CD4-positive, alpha-beta memory T cell (primary cell): ENCODE measurements at regions not wholly inside any gene's neighbourhood (a gene's known extent, or its start where the extent isn't known, plus 50 kb on each side); places are given as distances from the start of the nearest gene placed in this dataset.

ENCODE experiments used
- CTCF ChIA-PET: fragments of 350-600 bp; sonication (Branson Sonifier 250); formaldehyde crosslinking; loops from one replicate; lab custom pipeline; 2021; ENCODE audit warnings: inconsistent platforms; ENCODE audit not compliant: partially characterized antibody; lab: Charles Lee
- POLR2A ChIA-PET: fragments of 350-600 bp; sonication (Branson Sonifier 250); formaldehyde crosslinking; loops from one replicate; lab custom pipeline; 2021; ENCODE audit not compliant: partially characterized antibody; lab: Charles Lee
- DNase-seq, 5 donors: peaks; one replicate each; pipeline versions ENCODE4 v3.0.0 to v3.0.0-alpha.2; 2020 to 2022; ENCODE audit warnings: mixed read lengths in 1 of 5
- H3K27ac ChIP-seq: one replicate; pipeline ENCODE4 v1.7.0; 2013; ENCODE audit warnings: low read depth, low read length
- H3K27me3 ChIP-seq: 2 replicates; pipeline ENCODE4 v1.7.0; 2013; ENCODE audit warnings: mild to moderate bottlenecking, low read length, moderate library complexity; ENCODE audit not compliant: insufficient read depth
- H3K36me3 ChIP-seq: 2 replicates; pipeline ENCODE4 v1.7.0; 2013; ENCODE audit warnings: mild to moderate bottlenecking, low read length, moderate library complexity; ENCODE audit not compliant: insufficient read depth
- H3K4me1 ChIP-seq: 2 replicates; pipeline ENCODE4 v1.7.0; 2013; ENCODE audit warnings: mild to moderate bottlenecking, low read length, moderate library complexity; ENCODE audit not compliant: insufficient read depth
- H3K4me3 ChIP-seq, 2 donors: one replicate each; pipeline ENCODE4 v1.7.0; 2013; ENCODE audit warnings: low read length in 2 of 2, mild to moderate bottlenecking in 1 of 2
- H3K9me3 ChIP-seq, 2 donors: one replicate each; pipeline ENCODE4 v1.7.0; 2013; ENCODE audit warnings: low read length in 2 of 2, control low read depth in 1 of 2; ENCODE audit not compliant: control insufficient read depth in 1 of 2
- H3K27ac Mint-ChIP-seq, 7 donors: one replicate each; pipeline ENCODE4 v1.8.0; 2020 to 2021; ENCODE audit warnings: mixed read lengths in 7 of 7, mild to moderate bottlenecking in 6 of 7, inconsistent platforms in 3 of 7, moderate library complexity in 3 of 7
- H3K27me3 Mint-ChIP-seq, 2 donors: one replicate each; pipeline ENCODE4 v1.8.0; 2020 to 2021; ENCODE audit warnings: mixed read lengths in 2 of 2
- H3K36me3 Mint-ChIP-seq, 2 donors: one replicate each; pipeline ENCODE4 v1.8.0; 2020 to 2021; ENCODE audit warnings: mixed read lengths in 2 of 2, inconsistent platforms in 1 of 2, mild to moderate bottlenecking in 1 of 2
- H3K4me1 Mint-ChIP-seq, 4 donors: one replicate each; pipeline ENCODE4 v1.8.0; 2020 to 2021; ENCODE audit warnings: mixed read lengths in 4 of 4, mild to moderate bottlenecking in 1 of 4
- H3K4me3 Mint-ChIP-seq, 8 donors: one replicate each; pipeline ENCODE4 v1.8.0; 2020 to 2021; ENCODE audit warnings: mixed read lengths in 8 of 8, mild to moderate bottlenecking in 7 of 8, moderate library complexity in 6 of 8, inconsistent platforms in 3 of 8
- H3K9me3 Mint-ChIP-seq, 8 donors: one replicate each; pipeline ENCODE4 v1.8.0; 2020 to 2021; ENCODE audit warnings: mixed read lengths in 8 of 8, mild to moderate bottlenecking in 5 of 8, inconsistent platforms in 3 of 8, moderate library complexity in 1 of 8
- intact Hi-C: fragments of 100-400 bp; cut with micrococcal nuclease; formaldehyde crosslinking; loops from one replicate; pipeline ENCODE4 v1.15.1; 2023

DNA sequence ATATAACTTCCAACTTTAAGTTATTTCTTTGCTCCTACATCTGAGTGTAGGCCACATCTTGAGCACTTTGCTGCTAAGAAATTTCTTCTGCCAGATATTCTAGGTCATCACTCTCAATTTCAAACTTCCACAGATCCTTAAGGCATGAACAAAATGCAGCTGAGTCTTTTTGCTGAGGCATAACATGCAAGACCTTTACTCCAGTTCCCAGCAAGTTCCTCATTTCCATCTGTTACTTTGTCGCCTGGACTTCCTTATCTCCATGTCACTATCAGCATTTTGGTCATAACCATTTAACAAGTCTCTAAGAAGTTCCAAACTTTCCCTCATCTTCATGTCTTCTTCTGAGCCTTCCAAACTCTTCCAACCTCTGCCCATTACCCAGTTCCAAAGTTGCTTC, 1077.3 kb upstream of the TMEFF2 start:
- no peak overlapping the region for H3K4me3 Mint-ChIP-seq
- no peaks in the 10 kb centered on the region for H3K36me3 Mint-ChIP-seq
- no peaks in the 10 kb centered on the region for H3K27me3 Mint-ChIP-seq
- peaks cover 0 to 1% (median 0%) of the 10 kb centered on the region in 4 donors for H3K4me1 Mint-ChIP-seq
- H3K9me3 ChIP-seq: no peaks in the 10 kb centered on the region
- ChIA-PET CTCF (no interaction called here), POLR2A (no interaction called here)
- no peak overlapping the region for H3K27ac ChIP-seq
- intact Hi-C loops: no loop called here
- no peak overlapping the region for H3K27ac Mint-ChIP-seq
- H3K27me3 ChIP-seq: no peaks in the 10 kb centered on the region
- H3K9me3 Mint-ChIP-seq: peaks cover 0 to 4% (median 0%) of the 10 kb centered on the region in 8 donors
- no peak for DNase-seq
- H3K4me3 ChIP-seq: no peak overlapping the region
- H3K36me3 ChIP-seq: no peaks in the 10 kb centered on the region
- H3K4me1 ChIP-seq: no peaks in the 10 kb centered on the region

DNA sequence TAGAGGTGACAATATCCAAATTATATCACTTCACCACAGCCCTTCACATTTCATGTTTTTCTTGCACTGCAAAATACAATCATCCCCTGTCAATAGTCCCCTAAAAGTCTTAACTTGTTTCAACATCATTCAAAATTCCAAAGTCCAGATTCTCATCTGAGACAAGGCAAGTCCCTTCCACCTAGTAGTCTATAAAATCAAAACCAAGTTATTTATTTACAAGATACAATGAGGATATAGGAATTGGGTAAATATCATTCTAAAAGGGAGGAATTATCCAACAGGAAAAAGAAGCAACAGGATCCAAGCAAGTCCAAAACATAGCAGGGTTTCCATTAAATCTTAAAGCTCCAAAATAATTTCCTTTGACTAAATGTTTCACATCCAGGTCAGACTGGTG, 1076.1 kb upstream of the TMEFF2 start:
- ChIA-PET POLR2A (no interaction called here), CTCF (no interaction called here)
- Histone ChIP-seq H3K36me3 (no peaks in the 10 kb centered on the region), H3K4me1 (no peaks in the 10 kb centered on the region), H3K27me3 (no peaks in the 10 kb centered on the region), H3K9me3 (no peaks in the 10 kb centered on the region), H3K27ac (no peak overlapping the region), H3K4me3 (no peak overlapping the region)
- DNase-seq: no peak
- Mint-ChIP-seq H3K4me3 (no peak overlapping the region), H3K4me1 (peaks cover 0 to 1% (median 0%) of the 10 kb centered on the region in 4 donors), H3K9me3 (peaks cover 0 to 4% (median 0%) of the 10 kb centered on the region in 8 donors), H3K27ac (no peak overlapping the region), H3K36me3 (no peaks in the 10 kb centered on the region), H3K27me3 (no peaks in the 10 kb centered on the region)
- intact Hi-C loops: no loop called here

DNA sequence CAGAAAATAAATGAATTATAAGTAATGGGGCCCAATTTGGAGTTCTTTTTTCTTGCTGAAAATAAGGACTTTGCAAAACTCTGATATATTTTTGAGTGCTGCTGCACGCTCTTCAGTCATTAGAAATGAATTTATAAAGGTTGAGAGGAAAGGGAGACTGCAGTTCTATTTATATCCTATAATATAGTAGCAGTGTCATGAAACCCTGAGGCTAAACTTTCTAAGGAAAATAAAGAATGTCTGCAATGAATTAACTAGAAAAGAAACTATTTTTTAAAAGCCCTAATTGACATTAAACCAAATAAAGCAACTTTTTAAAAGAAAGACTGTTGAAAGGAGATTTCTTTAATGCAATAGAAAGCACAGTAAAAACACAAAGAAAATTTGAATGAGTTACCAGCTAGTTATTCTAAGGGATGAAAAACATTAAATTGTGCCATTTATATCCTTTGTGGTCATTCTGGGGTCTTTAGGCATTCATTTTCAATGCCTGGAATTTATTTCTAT, 1072.8 kb upstream of the TMEFF2 start:
- peaks cover 0 to 1% (median 0%) of the 10 kb centered on the region in 4 donors for H3K4me1 Mint-ChIP-seq
- H3K9me3 Mint-ChIP-seq: peaks cover 0 to 4% (median 0%) of the 10 kb centered on the region in 8 donors
- H3K4me1 ChIP-seq: no peaks in the 10 kb centered on the region
- no peaks in the 10 kb centered on the region for H3K9me3 ChIP-seq
- intact Hi-C loops: no loop called here
- no peak for DNase-seq
- H3K36me3 Mint-ChIP-seq: no peaks in the 10 kb centered on the region
- no peak overlapping the region for H3K27ac ChIP-seq
- peaks cover 0 to under 1% of the 10 kb centered on the region in 2 donors for H3K27me3 Mint-ChIP-seq
- H3K27ac Mint-ChIP-seq: no peak overlapping the region
- ChIA-PET POLR2A (no interaction called here), CTCF (no interaction called here)
- H3K36me3 ChIP-seq: no peaks in the 10 kb centered on the region
- H3K27me3 ChIP-seq: no peaks in the 10 kb centered on the region
- no peak overlapping the region for H3K4me3 ChIP-seq
- no peak overlapping the region for H3K4me3 Mint-ChIP-seq

DNA sequence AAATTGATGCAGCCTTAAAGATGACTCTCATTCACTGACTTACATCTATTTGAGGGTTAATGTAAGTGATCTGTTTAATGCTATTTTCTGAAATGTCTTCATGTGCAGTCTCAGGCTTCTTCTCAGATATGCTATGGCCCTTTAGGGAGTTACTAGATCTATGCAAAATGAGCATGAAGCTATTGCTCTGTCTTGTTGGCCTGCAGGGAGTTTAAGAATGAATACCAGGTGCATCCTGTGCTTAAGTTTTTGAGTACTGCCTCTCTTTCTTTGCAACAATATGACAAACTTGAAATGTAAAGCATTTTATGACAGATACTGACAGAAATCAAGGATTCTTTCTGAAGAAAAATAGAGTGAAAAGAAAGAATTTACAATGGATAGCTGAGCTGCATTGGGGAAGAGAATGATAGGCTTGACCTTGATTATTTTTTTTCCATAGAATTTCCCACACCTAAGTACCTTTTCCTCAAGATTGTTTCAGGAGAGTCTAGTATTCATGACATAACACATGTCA, 1058.3 kb upstream of the TMEFF2 start:
- intact Hi-C loops: no loop called here
- Histone ChIP-seq H3K27ac (no peak overlapping the region), H3K27me3 (no peaks in the 10 kb centered on the region), H3K36me3 (no peaks in the 10 kb centered on the region), H3K9me3 (no peaks in the 10 kb centered on the region), H3K4me3 (no peak overlapping the region), H3K4me1 (no peaks in the 10 kb centered on the region)
- CTCF ChIA-PET: no interaction called here
- POLR2A ChIA-PET: no interaction called here
- no peaks in the 10 kb centered on the region for H3K4me1 Mint-ChIP-seq
- H3K9me3 Mint-ChIP-seq: peaks cover 0 to 4% (median 0%) of the 10 kb centered on the region in 8 donors
- H3K36me3 Mint-ChIP-seq: no peaks in the 10 kb centered on the region
- DNase-seq: no peak
- H3K27me3 Mint-ChIP-seq: peaks cover 0 to 1% of the 10 kb centered on the region in 2 donors
- H3K27ac Mint-ChIP-seq: no peak overlapping the region
- H3K4me3 Mint-ChIP-seq: no peak overlapping the region

DNA sequence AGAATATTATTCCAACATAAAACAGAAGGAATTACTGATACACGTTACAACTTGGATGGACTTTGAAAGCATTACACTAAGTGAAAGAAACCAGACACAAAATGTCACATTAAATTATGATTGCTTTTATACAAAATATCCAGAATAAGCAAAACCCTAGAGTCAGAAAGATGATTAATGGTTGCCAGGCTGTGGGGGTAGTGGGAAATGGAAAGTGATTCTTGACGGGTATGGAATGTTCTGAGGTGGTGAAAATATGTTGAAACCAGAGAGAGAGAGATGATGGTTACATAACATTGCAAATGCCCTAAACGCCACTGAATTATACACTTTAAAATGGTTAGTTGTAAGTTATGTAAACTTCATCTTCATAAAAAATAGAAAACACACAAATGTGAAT, 1057.2 kb upstream of the TMEFF2 start:
- ChIA-PET POLR2A (no interaction called here), CTCF (no interaction called here)
- Histone ChIP-seq H3K4me1 (no peaks in the 10 kb centered on the region), H3K36me3 (no peaks in the 10 kb centered on the region), H3K9me3 (no peaks in the 10 kb centered on the region), H3K27me3 (no peaks in the 10 kb centered on the region), H3K4me3 (no peak overlapping the region), H3K27ac (no peak overlapping the region)
- Mint-ChIP-seq H3K4me1 (no peaks in the 10 kb centered on the region), H3K27me3 (peaks cover 0 to 1% of the 10 kb centered on the region in 2 donors), H3K36me3 (no peaks in the 10 kb centered on the region), H3K27ac (no peak overlapping the region), H3K4me3 (no peak overlapping the region), H3K9me3 (peaks cover 0 to 4% (median 0%) of the 10 kb centered on the region in 8 donors)
- no peak for DNase-seq
- intact Hi-C loops: no loop called here

DNA sequence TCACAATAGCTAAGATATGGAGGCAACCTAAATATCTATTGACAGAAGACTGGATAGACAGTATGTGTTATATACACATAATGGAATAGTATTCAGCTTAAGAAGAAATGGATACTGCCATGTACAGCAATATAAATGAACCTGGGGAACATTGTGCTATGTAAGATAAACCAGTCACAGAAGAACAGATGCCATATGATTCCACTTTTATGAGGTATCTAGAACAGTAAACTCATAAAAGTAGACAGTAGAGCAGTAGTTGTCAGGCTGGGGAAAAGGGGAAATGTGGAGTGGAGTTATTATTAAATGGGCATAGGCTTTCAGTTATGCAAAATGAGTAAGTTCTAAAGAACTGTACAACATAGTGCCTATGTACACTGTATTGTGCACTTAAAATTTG, 1055.7 kb upstream of the TMEFF2 start:
- ChIA-PET CTCF (no interaction called here), POLR2A (no interaction called here)
- H3K4me3 Mint-ChIP-seq: no peak overlapping the region
- no peak for DNase-seq
- H3K36me3 ChIP-seq: no peaks in the 10 kb centered on the region
- H3K9me3 Mint-ChIP-seq: peaks cover 0 to 4% (median 0%) of the 10 kb centered on the region in 8 donors
- no peaks in the 10 kb centered on the region for H3K4me1 Mint-ChIP-seq
- no peaks in the 10 kb centered on the region for H3K9me3 ChIP-seq
- H3K36me3 Mint-ChIP-seq: no peaks in the 10 kb centered on the region
- no peaks in the 10 kb centered on the region for H3K27me3 ChIP-seq
- intact Hi-C loops: no loop called here
- peaks cover 0 to 1% of the 10 kb centered on the region in 2 donors for H3K27me3 Mint-ChIP-seq
- no peak overlapping the region for H3K27ac ChIP-seq
- H3K4me3 ChIP-seq: no peak overlapping the region
- H3K4me1 ChIP-seq: no peaks in the 10 kb centered on the region
- H3K27ac Mint-ChIP-seq: no peak overlapping the region

DNA sequence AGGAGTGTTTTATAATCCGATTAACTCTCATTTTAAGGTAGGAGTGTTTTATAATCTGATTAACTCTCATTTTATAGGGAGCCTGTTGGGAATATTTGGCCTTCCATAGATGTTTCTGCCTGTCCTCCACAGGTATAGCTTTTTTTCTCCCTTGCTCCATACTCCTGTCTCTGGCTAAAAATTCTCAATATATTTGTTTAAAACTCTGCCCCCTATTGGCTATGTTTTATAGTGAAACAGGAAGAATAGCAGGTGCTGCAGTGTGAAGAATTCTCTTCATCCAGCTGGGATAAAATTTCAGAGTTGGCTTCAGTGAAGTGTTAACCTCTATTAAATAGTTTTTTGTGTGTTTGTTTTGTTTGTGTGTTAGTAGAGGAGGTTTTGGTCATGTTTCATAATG, 1046.0 kb upstream of the TMEFF2 start:
- POLR2A ChIA-PET: no interaction called here
- H3K4me3 ChIP-seq: no peak overlapping the region
- H3K9me3 ChIP-seq: no peaks in the 10 kb centered on the region
- H3K9me3 Mint-ChIP-seq: peaks cover 0 to 2% (median 0%) of the 10 kb centered on the region in 8 donors
- H3K27ac ChIP-seq: no peak overlapping the region
- H3K27ac Mint-ChIP-seq: no peak overlapping the region
- H3K4me1 ChIP-seq: no peaks in the 10 kb centered on the region
- CTCF ChIA-PET: interaction anchor here (0.7 kb wide), 1 partner anchor 72 kb away, joined by 3 read pairs; no protein-coding TSS in a partner anchor
- H3K36me3 ChIP-seq: no peaks in the 10 kb centered on the region
- H3K27me3 Mint-ChIP-seq: no peaks in the 10 kb centered on the region
- H3K4me3 Mint-ChIP-seq: no peak overlapping the region
- no peaks in the 10 kb centered on the region for H3K4me1 Mint-ChIP-seq
- intact Hi-C loops: no loop called here
- no peaks in the 10 kb centered on the region for H3K27me3 ChIP-seq
- no peak for DNase-seq
- no peaks in the 10 kb centered on the region for H3K36me3 Mint-ChIP-seq
